GM10266 (cell line): ENCODE measurements at regions not wholly inside any gene's neighbourhood (a gene's known extent, or its start where the extent isn't known, plus 50 kb on each side); places are given as distances from the start of the nearest gene placed in this dataset.

Experiments used
- DNase-seq: peaks from one replicate; pipeline ENCODE4 v3.0.0; 2012; ENCODE audit errors: extremely low spot score
- CTCF ChIP-seq: IDR thresholded peaks from 2 replicates; pipeline ENCODE4 v1.5.1; 2012; ENCODE audit warnings: mild to moderate bottlenecking, low read depth; ENCODE audit not compliant: control insufficient read depth, insufficient read depth; ENCODE audit errors: missing control alignments

GRCh38 chr9:117906763-117907162 is 202.6 kb downstream of the TLR4 start:
- no peak for TF ChIP-seq CTCF
- DNase-seq = no peak

- TF ChIP-seq CTCF = no peak
- DNase-seq = no peak
Measured at GRCh38 chr9:117907420-117907819, 203.2 kb downstream of the TLR4 start.

DNA sequence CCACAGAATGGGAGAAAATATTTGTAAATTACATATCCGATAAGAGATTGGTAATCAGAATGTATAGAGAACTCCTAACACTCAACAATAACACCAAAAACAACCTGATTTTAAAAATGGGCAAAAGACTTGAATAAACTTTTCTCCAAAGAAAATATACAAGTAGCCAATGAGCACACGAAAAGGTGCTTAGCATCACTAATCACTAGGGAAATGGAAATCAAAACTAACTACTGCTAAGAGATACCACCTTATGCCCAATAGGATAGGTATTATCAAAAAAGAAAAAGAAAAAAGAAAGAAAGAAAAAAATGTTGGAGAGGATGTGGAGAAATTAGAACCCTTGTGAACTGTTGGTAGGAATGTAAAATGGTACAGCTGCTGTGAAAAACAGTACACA is 212.1 kb downstream of the TLR4 start:
- DNase-seq = no peak
- no peak for TF ChIP-seq CTCF

DNA sequence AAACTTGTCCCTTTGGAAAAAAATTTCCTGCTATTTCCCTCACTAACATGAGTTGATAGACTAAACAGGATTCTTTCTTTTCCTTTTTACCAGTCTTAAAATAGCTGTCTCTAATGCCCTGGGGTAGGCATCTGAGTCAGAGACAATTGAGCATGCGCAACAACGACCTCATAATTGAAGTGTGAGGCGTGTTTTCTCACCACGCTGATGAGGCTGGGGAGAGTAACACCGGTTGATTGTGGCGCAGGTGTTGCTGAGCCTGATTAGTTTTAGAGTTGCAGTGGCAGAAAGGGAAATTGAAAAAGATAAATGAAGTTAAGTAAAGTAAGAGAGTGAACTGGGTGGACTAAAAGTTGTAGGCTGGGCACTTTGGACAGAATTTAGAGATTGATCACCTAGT is 213.7 kb downstream of the TLR4 start:
- no peak for DNase-seq
- TF ChIP-seq CTCF = no peak

GRCh38 chr9:117919538-117919937 is 215.3 kb downstream of the TLR4 start:
- DNase-seq = no peak
- no peak for TF ChIP-seq CTCF

DNA sequence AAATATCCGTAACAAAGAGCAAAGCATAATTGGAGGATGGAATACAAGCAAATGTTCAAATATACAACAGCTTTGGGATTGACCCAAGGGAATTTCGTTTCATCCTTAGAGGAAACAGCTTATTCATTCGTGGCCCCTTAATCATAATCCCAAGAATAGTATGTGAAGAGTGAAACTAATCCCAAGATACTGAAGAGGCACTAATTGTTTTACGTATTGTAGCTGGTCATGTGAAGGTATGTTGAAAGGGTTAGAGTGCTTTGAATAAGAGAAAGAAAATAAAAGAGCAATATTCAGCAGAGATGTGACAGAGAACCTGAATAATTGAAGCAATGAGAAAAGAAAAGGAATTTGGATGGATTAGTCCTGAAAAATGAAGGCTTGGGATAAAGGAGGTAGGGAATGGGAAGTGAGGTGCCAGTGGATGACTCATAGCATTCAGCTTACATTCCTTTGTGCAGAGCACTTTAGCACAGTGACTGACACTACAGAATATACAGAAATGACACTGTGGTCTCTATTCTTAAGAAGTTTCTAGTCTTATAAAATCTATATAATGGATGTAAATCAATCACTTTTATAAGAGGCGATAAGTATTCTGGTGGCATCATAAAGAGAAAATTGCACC is 221.9 kb downstream of the TLR4 start:
- DNase-seq = no peak
- TF ChIP-seq CTCF = no peak

- DNase-seq = no peak
- TF ChIP-seq CTCF = no peak
Measured at GRCh38 chr9:117927354-117927753, 223.2 kb downstream of the TLR4 start.
